ENCODE measurements at regions not wholly inside any gene's neighbourhood (a gene's known extent, or its start where the extent isn't known, plus 50 kb on each side); places are given as distances from the start of the nearest gene placed in this dataset.

- TF ChIP-seq, protein P1, sequence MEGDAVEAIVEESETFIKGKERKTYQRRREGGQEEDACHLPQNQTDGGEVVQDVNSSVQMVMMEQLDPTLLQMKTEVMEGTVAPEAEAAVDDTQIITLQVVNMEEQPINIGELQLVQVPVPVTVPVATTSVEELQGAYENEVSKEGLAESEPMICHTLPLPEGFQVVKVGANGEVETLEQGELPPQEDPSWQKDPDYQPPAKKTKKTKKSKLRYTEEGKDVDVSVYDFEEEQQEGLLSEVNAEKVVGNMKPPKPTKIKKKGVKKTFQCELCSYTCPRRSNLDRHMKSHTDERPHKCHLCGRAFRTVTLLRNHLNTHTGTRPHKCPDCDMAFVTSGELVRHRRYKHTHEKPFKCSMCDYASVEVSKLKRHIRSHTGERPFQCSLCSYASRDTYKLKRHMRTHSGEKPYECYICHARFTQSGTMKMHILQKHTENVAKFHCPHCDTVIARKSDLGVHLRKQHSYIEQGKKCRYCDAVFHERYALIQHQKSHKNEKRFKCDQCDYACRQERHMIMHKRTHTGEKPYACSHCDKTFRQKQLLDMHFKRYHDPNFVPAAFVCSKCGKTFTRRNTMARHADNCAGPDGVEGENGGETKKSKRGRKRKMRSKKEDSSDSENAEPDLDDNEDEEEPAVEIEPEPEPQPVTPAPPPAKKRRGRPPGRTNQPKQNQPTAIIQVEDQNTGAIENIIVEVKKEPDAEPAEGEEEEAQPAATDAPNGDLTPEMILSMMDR (IDR thresholded peaks at IDR 0.05): no peak
- no peak for TF ChIP-seq EZH2phosphoT487 (IDR thresholded peaks at IDR 0.05)
Measured at GRCh38 chr2:191572319-191572718, 105.6 kb upstream of the NABP1 start.

Measured in neural progenitor cell (in vitro differentiated cells).